Heart right ventricle (tissue), 16 donors: ENCODE measurements at regions not wholly inside any gene's neighbourhood (a gene's known extent, or its start where the extent isn't known, plus 50 kb on each side); places are given as distances from the start of the nearest gene placed in this dataset.

Experiments
- ATAC-seq, 8 donors: fragments of 200-7000 bp; cut with Tn5 transposase; one replicate each; pipeline ENCODE4 v1.9.1; 2020; ENCODE audit warnings: mild to moderate bottlenecking in 8 of 8, moderate library complexity in 8 of 8, moderate number of reproducible peaks in 1 of 8
- DNase-seq, 2 donors: peaks; one replicate each; pipeline ENCODE4 v3.0.0-alpha.2; 2020
- H3K27ac ChIP-seq, 10 donors: fragments of 200-600 bp; sonication (generic) in 2 of 10; one replicate each; pipeline versions ENCODE4 v1.5.0 to v1.8.0; 2020 to 2022; ENCODE audit warnings: mild to moderate bottlenecking in 3 of 10
- H3K27me3 ChIP-seq, 7 donors: fragments of 200-600 bp; one replicate each; pipeline ENCODE4 v1.8.0; 2021 to 2022; ENCODE audit warnings: mild to moderate bottlenecking in 2 of 7
- H3K36me3 ChIP-seq, 9 donors: fragments of 200-600 bp; sonication (generic) in 1 of 9; one replicate each; pipeline versions ENCODE4 v1.5.0 to v1.8.0; 2020 to 2022; ENCODE audit warnings: mild to moderate bottlenecking in 2 of 9
- H3K4me1 ChIP-seq, 9 donors: fragments of 200-600 bp; sonication (generic) in 1 of 9; one replicate each; pipeline versions ENCODE4 v1.5.0 to v1.8.0; 2020 to 2022; ENCODE audit warnings: mild to moderate bottlenecking in 4 of 9
- H3K4me3 ChIP-seq, 10 donors: fragments of 200-600 bp; sonication (generic) in 2 of 10; one replicate each; pipeline versions ENCODE4 v1.5.0 to v1.8.0; 2020 to 2022; ENCODE audit warnings: mild to moderate bottlenecking in 7 of 10, moderate library complexity in 2 of 10
- H3K9me3 ChIP-seq, 11 donors: fragments of 200-600 bp in 10 of 11; sonication (generic) in 2 of 11; one replicate each; pipeline versions ENCODE4 v1.5.0 to v1.8.0; 2013 to 2022; ENCODE audit warnings: mild to moderate bottlenecking in 2 of 11, control low read depth in 1 of 11, moderate library complexity in 1 of 11
- CTCF ChIP-seq, 9 donors: fragments of 200-600 bp; sonication (generic) in 2 of 9; IDR thresholded peaks; one replicate each; pipeline versions ENCODE4 v1.5.0 to v1.8.0; 2021 to 2022; ENCODE audit warnings: antibody characterized with exemption in 9 of 9, mild to moderate bottlenecking in 5 of 9, moderate library complexity in 1 of 9
- WGBS, 2 donors: extraction: QIAGEN DNeasy Blood & Tissue Kit; methylation state at CpG; one replicate each; pipeline ENCODE4 v1.1.7; 2013; ENCODE audit warnings: inconsistent platforms in 1 of 2; 5-methylcytosine and 5-hydroxymethylcytosine counted together
- intact Hi-C, 10 donors: fragments of 100-400 bp; cut with DNase I; formaldehyde crosslinking; loops; one replicate each; pipeline versions ENCODE4 v1.11.1 to v1.14.2; 2022
- donor health status: Arrhythmogenic right ventricular cardiomyopathy.
- donor health status: ischemic (EF 13 %, LVEDD 7.1; RV severe dilation, severe dysfunction).
- donor health status: healthy with polysubstance abuse.
- donor health status: DM: no; HTN: yes; CAD: no.
- donor health status: DM: no; HTN: no; CAD: no.
- donor health status: ischemic (EF 25% LVEDD 6.9; RV normal size, moderate dysfunction).
- donor health status: ischemic (EF 25% LVEDD 5.7; RV mildly dilated, moderate dysfunction).
- donor health status: healthy.
- donor health status: DM: yes; HTN: yes; CAD: no.
- donor health status: Ischemic cardiomyopathy.
- donor health status: ischemic (EF 35%, LVEDD 5.7; RV mildly dilated, moderate dysfunction).
- donor health status: nonischemic (EF 11% LVEDD 7.7; RV severe dilation, severe dysfunction).
- donor health status: DM: yes; HTN: yes; CAD: no.
- donor health status: PGD.
- donor health status: ischemic (EF 29% LVEDD 5.4; RV normal size, mild dysfunction).
- donor health status: nonischemic (EF 23%, LVEDD 6.1; RV moderate dilation, normal function).

- intact Hi-C loops = no loop called here
- no peaks in the 10 kb centered on the region for H3K27me3 ChIP-seq
- 93% methylated on average over 2 of the region's 2 CpGs for WGBS, 2 donors
- no peak overlapping the region for H3K27ac ChIP-seq
- no peak for TF ChIP-seq CTCF (IDR thresholded peaks at IDR 0.05)
- ATAC-seq (no peak), DNase-seq (no peak)
- no peaks in the 10 kb centered on the region for H3K9me3 ChIP-seq
- H3K4me1 ChIP-seq = peaks cover 0 to 5% (median 0%) of the 10 kb centered on the region in 9 donors
- no peaks in the 10 kb centered on the region for H3K36me3 ChIP-seq
- no peak overlapping the region for H3K4me3 ChIP-seq
Measured at GRCh38 chr5:96114736-96115135, 153.1 kb upstream of the ELL2 start.

GRCh38 chr5:96113170-96113939 is 151.7 kb upstream of the ELL2 start:
- WGBS, 2 donors = 66 to 69% methylated on average over 2 of the region's 2 CpGs
- ATAC-seq (peak; percentile 20 to 88 (median 73)), DNase-seq (peak; percentile 23 to 36)
- no peaks in the 10 kb centered on the region for H3K36me3 ChIP-seq
- no peaks in the 10 kb centered on the region for H3K27me3 ChIP-seq
- H3K27ac ChIP-seq = no peak overlapping the region
- H3K4me3 ChIP-seq = no peak overlapping the region
- intact Hi-C loops = no loop called here
- no peak for TF ChIP-seq CTCF (IDR thresholded peaks at IDR 0.05)
- no peaks in the 10 kb centered on the region for H3K9me3 ChIP-seq
- H3K4me1 ChIP-seq = peaks cover 0 to 5% (median 0%) of the 10 kb centered on the region in 9 donors

GRCh38 chr5:96112703-96113102 is 151.1 kb upstream of the ELL2 start:
- TF ChIP-seq CTCF (IDR thresholded peaks at IDR 0.05) = no peak
- ATAC-seq = no peak
- Histone ChIP-seq H3K36me3 (no peaks in the 10 kb centered on the region), H3K4me1 (peaks cover 0 to 5% (median 0%) of the 10 kb centered on the region in 9 donors), H3K27me3 (no peaks in the 10 kb centered on the region), H3K9me3 (no peaks in the 10 kb centered on the region), H3K27ac (no peak overlapping the region), H3K4me3 (no peak overlapping the region)
- no peak for DNase-seq
- intact Hi-C loops = no loop called here
- WGBS, 2 donors = 95 to 99% methylated on average over 2 of the region's 2 CpGs

GRCh38 chr5:96112123-96112670 is 150.5 kb upstream of the ELL2 start:
- Histone ChIP-seq H3K36me3 (no peaks in the 10 kb centered on the region), H3K4me1 (peaks cover 0 to 5% (median 0%) of the 10 kb centered on the region in 9 donors), H3K9me3 (no peaks in the 10 kb centered on the region), H3K27me3 (no peaks in the 10 kb centered on the region), H3K4me3 (no peak overlapping the region), H3K27ac (no peak overlapping the region)
- WGBS, 2 donors = 58 to 68% methylated on average over 1 of the region's 1 CpG
- TF ChIP-seq CTCF (IDR thresholded peaks at IDR 0.05) = no peak
- no peak for DNase-seq
- ATAC-seq = no peak
- intact Hi-C loops = no loop called here
